HCT116 (cell line): ENCODE measurements at regions not wholly inside any gene's neighbourhood (a gene's known extent, or its start where the extent isn't known, plus 50 kb on each side); places are given as distances from the start of the nearest gene placed in this dataset.
"Not testable (repeated sequence)": the region's sequence is repeated elsewhere in the genome, so short reads cannot be mapped to it uniquely, and the experiment has no call there.

ENCODE experiments used
- ATAC-seq: fragments of 200-7000 bp; cut with Tn5 transposase; 2 replicates; pipeline ENCODE4 v1.9.1; 2020; ENCODE audit warnings: mild to moderate bottlenecking, moderate library complexity
- BruUV-seq: library from RNA; stranded (reverse); fragments of 400-500 nt; replicated peaks from 2 replicates; lab custom pipeline; 2021; lab: Mats Ljungman, UMichigan
- CTCF ChIA-PET: fragments of 300-600 bp; sonication (Branson Sonifier 250); formaldehyde crosslinking; loops from one replicate; lab custom pipeline; 2021; ENCODE audit warnings: antibody characterized with exemption; lab: Charles Lee
- POLR2A ChIA-PET: fragments of 300-600, 350-600 bp; sonication (Branson Sonifier 250); formaldehyde crosslinking; loops from one replicate; lab custom pipeline; 2021; ENCODE audit warnings: antibody characterized with exemption; lab: Charles Lee
- RAD21 ChIA-PET, 2 experiments: fragments of 300-600 bp; sonication (Branson Sonifier 250); formaldehyde crosslinking; loops; one replicate each; lab custom pipeline; 2023; ENCODE audit warnings: low total read pairs in 2 of 2; ENCODE audit not compliant: uncharacterized antibody in 2 of 2, unreplicated experiment in 2 of 2, low non-redundant PET in 1 of 2; lab: Charles Lee
- DNase-seq: peaks from one replicate; pipeline ENCODE4 v3.0.0-alpha.2; 2010; ENCODE audit warnings: low read depth, low spot score
- H2AFZ ChIP-seq: fragments of 200-600 bp; shearing (Covaris generic), sonication (generic); 2 replicates; pipeline ENCODE4 v1.6.1; 2017; ENCODE audit warnings: low read depth, mixed run types, mixed read lengths, antibody characterized with exemption, low read length; ENCODE audit not compliant: poor library complexity, severe bottlenecking
- H3K27ac ChIP-seq: 2 replicates; pipeline ENCODE4 v1.5.1; 2012; ENCODE audit warnings: low read depth, low read length
- H3K27me3 ChIP-seq: fragments of 200-600 bp; sonication (generic); 2 replicates; pipeline ENCODE4 v1.6.1; 2016; ENCODE audit warnings: mixed run types, low read length, mixed read lengths; ENCODE audit not compliant: insufficient read depth
- H3K36me3 ChIP-seq, 2 experiments: fragments of 200-500 bp in 1 of 2; fragments of 200-600 bp in 1 of 2; sonication (Bioruptor generic) in 1 of 2; sonication (generic) in 1 of 2; 2 replicates each; pipeline versions ENCODE4 v1.5.1 to v1.6.1; 2014 to 2016; ENCODE audit warnings: low read length in 2 of 2, inconsistent platforms in 1 of 2, mixed read lengths in 1 of 2, mixed run types in 1 of 2; ENCODE audit not compliant: insufficient read depth in 2 of 2, control insufficient read depth in 1 of 2
- H3K4me1 ChIP-seq, 2 experiments: fragments of 200-600 bp in 1 of 2; sonication (generic) in 1 of 2; 2 replicates each; pipeline versions ENCODE4 v1.5.1 to v1.6.1; 2012 to 2017; ENCODE audit warnings: low read length in 2 of 2, inconsistent platforms in 1 of 2, mild to moderate bottlenecking in 1 of 2, mixed read lengths in 1 of 2, mixed run types in 1 of 2, moderate library complexity in 1 of 2; ENCODE audit not compliant: insufficient read depth in 2 of 2, control insufficient read depth in 1 of 2
- H3K4me2 ChIP-seq: fragments of 200-600 bp; sonication (generic); 2 replicates; pipeline ENCODE4 v1.6.1; 2017; ENCODE audit warnings: mixed run types, low read length, mixed read lengths
- H3K4me3 ChIP-seq, 2 experiments: fragments of 200-600 bp in 1 of 2; sonication (generic) in 1 of 2; replicated peaks in 1 of 2; 2 replicates each; pipeline ENCODE4 v1.5.1; 2011 to 2016; ENCODE audit warnings: low read length in 2 of 2, control low read depth in 1 of 2, low read depth in 1 of 2, mild to moderate bottlenecking in 1 of 2, mixed read lengths in 1 of 2, mixed run types in 1 of 2
- H3K79me2 ChIP-seq: fragments of 200-600 bp; sonication (generic); 2 replicates; pipeline ENCODE4 v1.6.1; 2017; ENCODE audit warnings: mild to moderate bottlenecking, mixed run types, low read length, moderate library complexity, mixed read lengths; ENCODE audit not compliant: insufficient read depth
- H3K9ac ChIP-seq: fragments of 200-600 bp; sonication (generic); 2 replicates; pipeline ENCODE4 v1.6.1; 2016; ENCODE audit warnings: low read length, mixed read lengths
- H3K9me2 ChIP-seq: fragments of 200-600 bp; sonication (generic), shearing (Covaris generic); 2 replicates; pipeline ENCODE4 v1.6.1; 2017; ENCODE audit warnings: mixed run types, mild to moderate bottlenecking, moderate library complexity; ENCODE audit not compliant: insufficient read depth
- H3K9me3 ChIP-seq, 2 experiments: fragments of 200-500 bp in 1 of 2; fragments of 200-600 bp in 1 of 2; sonication (Bioruptor generic) in 1 of 2; sonication (generic) in 1 of 2; 2 replicates each; pipeline ENCODE4 v1.6.1; 2014 to 2017; ENCODE audit warnings: low read length in 2 of 2, mixed read lengths in 2 of 2, inconsistent platforms in 1 of 2, low read depth in 1 of 2, mild to moderate bottlenecking in 1 of 2, mixed run types in 1 of 2, moderate library complexity in 1 of 2; ENCODE audit not compliant: control insufficient read depth in 1 of 2, insufficient read depth in 1 of 2
- H4K20me1 ChIP-seq: fragments of 200-600 bp; sonication (generic), shearing (Covaris generic); 2 replicates; pipeline ENCODE4 v1.6.1; 2017; ENCODE audit warnings: mixed run types, mild to moderate bottlenecking, moderate library complexity; ENCODE audit not compliant: insufficient read depth
- ATF3 ChIP-seq: IDR thresholded peaks from 2 replicates; pipeline ENCODE4 v1.6.1; 2012
- CTCF ChIP-seq, 3 experiments: fragments of 200-600 bp in 1 of 3; sonication (generic) in 1 of 3; IDR thresholded peaks in 2 of 3; conservative IDR thresholded peaks in 1 of 3; 2 replicates each; pipeline ENCODE4 v1.5.1; 2012 to 2017; ENCODE audit warnings: low read depth in 2 of 3, low read length in 2 of 3, antibody characterized with exemption in 1 of 3, borderline replicate concordance in 1 of 3, control low read depth in 1 of 3, mild to moderate bottlenecking in 1 of 3, mixed read lengths in 1 of 3, mixed run types in 1 of 3, moderate library complexity in 1 of 3; ENCODE audit not compliant: insufficient read depth in 1 of 3
- EZH2phosphoT487 ChIP-seq: fragments of 200-600 bp; IDR thresholded peaks from 2 replicates; pipeline ENCODE4 v1.6.1; 2018; ENCODE audit warnings: antibody characterized with exemption, borderline replicate concordance
- REST ChIP-seq: IDR thresholded peaks from 2 replicates; pipeline ENCODE4 v1.6.1; 2012; ENCODE audit warnings: low read depth
- TCF7L2 ChIP-seq: IDR thresholded peaks from 2 replicates; pipeline ENCODE4 v1.7.0; 2011; ENCODE audit warnings: borderline replicate concordance, inconsistent platforms; ENCODE audit not compliant: insufficient read depth, insufficient read length; ENCODE audit errors: extremely low read depth
- intact Hi-C: fragments of 100-400 bp; cut with micrococcal nuclease; formaldehyde crosslinking; loops from 2 replicates; pipeline ENCODE4 v1.10.0; 2022

GRCh38 chr1:238601604-238602003 is 710.9 kb upstream of the ZP4 start:
- H3K4me2 ChIP-seq, DNase-seq, H3K4me3 ChIP-seq, POLR2A ChIA-PET, H3K36me3 ChIP-seq, intact Hi-C loops, H4K20me1 ChIP-seq, H3K9me3 ChIP-seq, H3K79me2 ChIP-seq, H2AFZ ChIP-seq, ATAC-seq, H3K9ac ChIP-seq, H3K27ac ChIP-seq, CTCF ChIA-PET, H3K4me1 ChIP-seq, BruUV-seq, H3K9me2 ChIP-seq, RAD21 ChIA-PET, H3K27me3 ChIP-seq: not testable (repeated sequence)

GRCh38 chr1:238596703-238597102 is 706.0 kb upstream of the ZP4 start:
- POLR2A ChIA-PET, result no interaction called here
- H3K9me2 ChIP-seq, result no peaks in the 10 kb centered on the region
- no peaks in the 10 kb centered on the region; the same call in 1 of the 2 replicates for H4K20me1 ChIP-seq
- peaks cover 2 to 17% of the 10 kb centered on the region in 2 experiments; a peak in 3 of 4 replicates for H3K9me3 ChIP-seq
- no peaks in the 10 kb centered on the region for H3K4me1 ChIP-seq
- no peak overlapping the region for H3K4me3 ChIP-seq
- TF ChIP-seq TCF7L2, result no peak
- TF ChIP-seq ATF3, result no peak
- TF ChIP-seq EZH2phosphoT487, result no peak
- TF ChIP-seq CTCF (IDR thresholded peaks at IDR 0.05 in 2 of 3, conservative IDR thresholded peaks at IDR 0.05 in 1 of 3; ENCODE audit: borderline replicate concordance in 1 of 3, insufficient read depth in 1 of 3, low read depth in 2 of 3, low read length in 2 of 3), result no peak
- no peak for TF ChIP-seq REST
- no peak for ATAC-seq
- H3K27me3 ChIP-seq, result no peaks in the 10 kb centered on the region
- intact Hi-C loops, result no loop called here
- no peak overlapping the region for H3K27ac ChIP-seq
- no peaks in the 10 kb centered on the region for H3K36me3 ChIP-seq
- BruUV-seq, result no TSS peak
- CTCF ChIA-PET, result no interaction called here
- no peak overlapping the region for H3K9ac ChIP-seq
- RAD21 ChIA-PET, result no interaction called here
- no peak overlapping the region for H3K4me2 ChIP-seq
- no peak for DNase-seq
- no peak overlapping the region for H2AFZ ChIP-seq
- H3K79me2 ChIP-seq, result no peaks in the 10 kb centered on the region
